ENCODE measurements at regions not wholly inside any gene's neighbourhood (a gene's known extent, or its start where the extent isn't known, plus 50 kb on each side); places are given as distances from the start of the nearest gene placed in this dataset.
"Not testable (repeated sequence)": the region's sequence is repeated elsewhere in the genome, so short reads cannot be mapped to it uniquely, and the experiment has no call there.

- in situ Hi-C loops (cut with HindIII; ENCODE audit: low pct_unique_long_range_greater_than_20kb, low sequenced_read_pairs); DNase-seq (ENCODE audit: low read depth): not testable (repeated sequence)
Observed at GRCh38 chr15:22235261-22235930, 155.1 kb downstream of the OR4M2 start.

GRCh38 chr15:22236469-22236868 is 156.1 kb downstream of the OR4M2 start:
- no peak for DNase-seq (ENCODE audit: low read depth)
- in situ Hi-C loops (cut with HindIII; ENCODE audit: low pct_unique_long_range_greater_than_20kb, low sequenced_read_pairs): no loop called here

GRCh38 chr15:22237891-22238275 is 157.6 kb downstream of the OR4M2 start:
- DNase-seq (ENCODE audit: low read depth): no peak
- in situ Hi-C loops (cut with HindIII; ENCODE audit: low pct_unique_long_range_greater_than_20kb, low sequenced_read_pairs): no loop called here

- DNase-seq (ENCODE audit: low read depth): peak; percentile 2
- in situ Hi-C loops (cut with HindIII; ENCODE audit: low pct_unique_long_range_greater_than_20kb, low sequenced_read_pairs): not testable (repeated sequence)
Observed at GRCh38 chr15:22238276-22238958, 158.1 kb downstream of the OR4M2 start.

GRCh38 chr15:22238959-22239805 is 158.9 kb downstream of the OR4M2 start:
- DNase-seq (ENCODE audit: low read depth); in situ Hi-C loops (cut with HindIII; ENCODE audit: low pct_unique_long_range_greater_than_20kb, low sequenced_read_pairs): not testable (repeated sequence)

GRCh38 chr15:22239806-22240180 is 159.5 kb downstream of the OR4M2 start:
- in situ Hi-C loops (cut with HindIII; ENCODE audit: low pct_unique_long_range_greater_than_20kb, low sequenced_read_pairs): no loop called here
- no peak for DNase-seq (ENCODE audit: low read depth)

- DNase-seq (ENCODE audit: low read depth): no peak
- in situ Hi-C loops (cut with HindIII; ENCODE audit: low pct_unique_long_range_greater_than_20kb, low sequenced_read_pairs): no loop called here
Observed at GRCh38 chr15:22240403-22240802, 160.1 kb downstream of the OR4M2 start.

- in situ Hi-C loops (cut with HindIII; ENCODE audit: low pct_unique_long_range_greater_than_20kb, low sequenced_read_pairs): no loop called here
- no peak for DNase-seq (ENCODE audit: low read depth)
Observed at GRCh38 chr15:22240986-22241385, 160.7 kb downstream of the OR4M2 start.

GRCh38 chr15:22241451-22241850 is 161.1 kb downstream of the OR4M2 start:
- DNase-seq (ENCODE audit: low read depth): no peak
- in situ Hi-C loops (cut with HindIII; ENCODE audit: low pct_unique_long_range_greater_than_20kb, low sequenced_read_pairs): no loop called here

GRCh38 chr15:22242311-22242710 is 162.0 kb downstream of the OR4M2 start:
- DNase-seq (ENCODE audit: low read depth); in situ Hi-C loops (cut with HindIII; ENCODE audit: low pct_unique_long_range_greater_than_20kb, low sequenced_read_pairs): not testable (repeated sequence)

- in situ Hi-C loops (cut with HindIII; ENCODE audit: low pct_unique_long_range_greater_than_20kb, low sequenced_read_pairs): no loop called here
- DNase-seq (ENCODE audit: low read depth): no peak
Observed at GRCh38 chr15:22243440-22244130, 163.3 kb downstream of the OR4M2 start.

GRCh38 chr15:22249511-22249910 is 169.2 kb downstream of the OR4M2 start:
- in situ Hi-C loops (cut with HindIII; ENCODE audit: low pct_unique_long_range_greater_than_20kb, low sequenced_read_pairs); DNase-seq (ENCODE audit: low read depth): not testable (repeated sequence)

- in situ Hi-C loops (cut with HindIII; ENCODE audit: low pct_unique_long_range_greater_than_20kb, low sequenced_read_pairs); DNase-seq (ENCODE audit: low read depth): not testable (repeated sequence)
Observed at GRCh38 chr15:22250501-22251290, 170.4 kb downstream of the OR4M2 start.

- in situ Hi-C loops (cut with HindIII; ENCODE audit: low pct_unique_long_range_greater_than_20kb, low sequenced_read_pairs): no loop called here
- DNase-seq (ENCODE audit: low read depth): no peak
Observed at GRCh38 chr15:22251422-22251821, 171.1 kb downstream of the OR4M2 start.

GRCh38 chr15:22252047-22252446 is 171.7 kb downstream of the OR4M2 start:
- in situ Hi-C loops (cut with HindIII; ENCODE audit: low pct_unique_long_range_greater_than_20kb, low sequenced_read_pairs); DNase-seq (ENCODE audit: low read depth): not testable (repeated sequence)

GRCh38 chr15:22252521-22252920 is 172.2 kb downstream of the OR4M2 start:
- in situ Hi-C loops (cut with HindIII; ENCODE audit: low pct_unique_long_range_greater_than_20kb, low sequenced_read_pairs); DNase-seq (ENCODE audit: low read depth): not testable (repeated sequence)

- DNase-seq (ENCODE audit: low read depth); in situ Hi-C loops (cut with HindIII; ENCODE audit: low pct_unique_long_range_greater_than_20kb, low sequenced_read_pairs): not testable (repeated sequence)
Observed at GRCh38 chr15:22253002-22253675, 172.8 kb downstream of the OR4M2 start.
